NCI-H187 (cell line): ENCODE measurements at regions not wholly inside any gene's neighbourhood (a gene's known extent, or its start where the extent isn't known, plus 50 kb on each side); places are given as distances from the start of the nearest gene placed in this dataset.
"Not testable (repeated sequence)": the region's sequence is repeated elsewhere in the genome, so short reads cannot be mapped to it uniquely, and the experiment has no call there.

ENCODE experiments used
- DNase-seq, 2 experiments: peaks; one replicate each; lab custom pipeline; 2025; lab: John Stamatoyannopoulos, UW

GRCh38 chr11:69951821-69952220 lies 126.3 kb upstream of the ANO1 start:
- no peak for DNase-seq

- DNase-seq: not testable (repeated sequence)
Measured at GRCh38 chr11:69952229-69952975, 125.7 kb upstream of the ANO1 start.

- no peak for DNase-seq
Measured at GRCh38 chr11:69953356-69953755, 124.8 kb upstream of the ANO1 start.

GRCh38 chr11:69954756-69955155 lies 123.4 kb upstream of the ANO1 start:
- DNase-seq: no peak

- DNase-seq: no peak
Measured at GRCh38 chr11:69956669-69957190, 121.4 kb upstream of the ANO1 start.

GRCh38 chr11:69957849-69958248 lies 120.3 kb upstream of the ANO1 start:
- DNase-seq: no peak

GRCh38 chr11:69958308-69958707 lies 119.8 kb upstream of the ANO1 start:
- no peak for DNase-seq

- DNase-seq: no peak
Measured at GRCh38 chr11:69959461-69959860, 118.7 kb upstream of the ANO1 start.

GRCh38 chr11:69961738-69962137 lies 116.4 kb upstream of the ANO1 start:
- no peak for DNase-seq

GRCh38 chr11:69962152-69962551 lies 116.0 kb upstream of the ANO1 start:
- no peak for DNase-seq

GRCh38 chr11:69963533-69964246 lies 114.4 kb upstream of the ANO1 start:
- DNase-seq: no peak

- DNase-seq: no peak
Measured at GRCh38 chr11:69964247-69964643, 113.9 kb upstream of the ANO1 start.

GRCh38 chr11:69965821-69966582 lies 112.1 kb upstream of the ANO1 start:
- no peak for DNase-seq

GRCh38 chr11:69966583-69966835 lies 111.6 kb upstream of the ANO1 start:
- DNase-seq: no peak

- DNase-seq: no peak
Measured at GRCh38 chr11:69966910-69967483, 111.1 kb upstream of the ANO1 start.

- no peak for DNase-seq
Measured at GRCh38 chr11:69967484-69967883, 110.6 kb upstream of the ANO1 start.

GRCh38 chr11:69968396-69969347 lies 109.4 kb upstream of the ANO1 start:
- no peak for DNase-seq

GRCh38 chr11:69969890-69970784 lies 108.0 kb upstream of the ANO1 start:
- DNase-seq: no peak

- no peak for DNase-seq
Measured at GRCh38 chr11:69970785-69971535, 107.2 kb upstream of the ANO1 start.

- DNase-seq: no peak
Measured at GRCh38 chr11:69971741-69972140, 106.4 kb upstream of the ANO1 start.
